Kidney epithelial cell (primary cell): ENCODE measurements at regions not wholly inside any gene's neighbourhood (a gene's known extent, or its start where the extent isn't known, plus 50 kb on each side); places are given as distances from the start of the nearest gene placed in this dataset.
"Not testable (repeated sequence)": the region's sequence is repeated elsewhere in the genome, so short reads cannot be mapped to it uniquely, and the experiment has no call there.

ENCODE experiments used
- DNase-seq: peaks from one replicate; pipeline ENCODE4 v3.0.0-alpha.2; 2010; ENCODE audit warnings: low read depth
- H3K27me3 ChIP-seq: 2 replicates; pipeline ENCODE4 v1.6.0; 2011; ENCODE audit warnings: low read length; ENCODE audit not compliant: control insufficient read depth, insufficient read depth
- H3K36me3 ChIP-seq: 2 replicates; pipeline ENCODE4 v1.5.1; 2011; ENCODE audit warnings: low read length; ENCODE audit not compliant: control insufficient read depth, insufficient read depth
- H3K4me3 ChIP-seq: 2 replicates; pipeline ENCODE4 v1.5.1; 2011; ENCODE audit warnings: low read depth, mild to moderate bottlenecking, control low read depth, low read length
- CTCF ChIP-seq: IDR thresholded peaks from 2 replicates; pipeline ENCODE4 v1.5.1; 2011; ENCODE audit warnings: mild to moderate bottlenecking, moderate library complexity, low read length, control low read depth, inconsistent platforms; ENCODE audit not compliant: insufficient read depth, poor library complexity, severe bottlenecking

GRCh38 chr6:4250645-4251044, 115.3 kb upstream of the ECI2 start:
- H3K4me3 ChIP-seq, result no peak overlapping the region
- DNase-seq, result no peak
- H3K36me3 ChIP-seq, result no peaks in the 10 kb centered on the region
- H3K27me3 ChIP-seq, result no peaks in the 10 kb centered on the region
- TF ChIP-seq CTCF, result no peak

- DNase-seq, H3K4me3 ChIP-seq, H3K36me3 ChIP-seq, H3K27me3 ChIP-seq: not testable (repeated sequence)
These were observed 108.5 kb upstream of the ECI2 start for GRCh38 chr6:4243832-4244231.

- TF ChIP-seq CTCF, result no peak
- Histone ChIP-seq H3K27me3 (no peaks in the 10 kb centered on the region), H3K36me3 (no peaks in the 10 kb centered on the region), H3K4me3 (no peak overlapping the region)
- DNase-seq, result no peak
These were observed 107.9 kb upstream of the ECI2 start for GRCh38 chr6:4243237-4243636.

GRCh38 chr6:4242601-4243000, 107.2 kb upstream of the ECI2 start:
- Histone ChIP-seq H3K36me3 (no peaks in the 10 kb centered on the region), H3K27me3 (no peaks in the 10 kb centered on the region), H3K4me3 (no peak overlapping the region)
- no peak for TF ChIP-seq CTCF
- DNase-seq, result no peak

GRCh38 chr6:4240148-4240547, 104.8 kb upstream of the ECI2 start:
- no peaks in the 10 kb centered on the region for H3K27me3 ChIP-seq
- DNase-seq, result no peak
- H3K4me3 ChIP-seq, result no peak overlapping the region
- no peaks in the 10 kb centered on the region for H3K36me3 ChIP-seq
- no peak for TF ChIP-seq CTCF

- H3K36me3 ChIP-seq, result no peaks in the 10 kb centered on the region
- no peak for DNase-seq
- no peak overlapping the region for H3K4me3 ChIP-seq
- no peak for TF ChIP-seq CTCF
- peaks cover 2% of the 10 kb centered on the region for H3K27me3 ChIP-seq
These were observed 89.9 kb upstream of the ECI2 start for GRCh38 chr6:4225161-4225872.
